Mucosa of rectum (tissue), 2 donors: ENCODE measurements at regions not wholly inside any gene's neighbourhood (a gene's known extent, or its start where the extent isn't known, plus 50 kb on each side); places are given as distances from the start of the nearest gene placed in this dataset.

ENCODE experiments used
- H3K27ac ChIP-seq, 2 donors: one replicate each; pipeline ENCODE4 v1.7.0; 2013; ENCODE audit warnings: inconsistent platforms in 2 of 2, low read depth in 2 of 2, low read length in 2 of 2
- H3K27me3 ChIP-seq, 2 donors: one replicate each; pipeline ENCODE4 v1.7.0; 2013; ENCODE audit warnings: low read length in 2 of 2; ENCODE audit not compliant: control insufficient read depth in 2 of 2, insufficient read depth in 2 of 2
- H3K36me3 ChIP-seq, 2 donors: one replicate each; pipeline ENCODE4 v1.7.0; 2013; ENCODE audit warnings: low read length in 2 of 2; ENCODE audit not compliant: control insufficient read depth in 2 of 2, insufficient read depth in 2 of 2
- H3K4me1 ChIP-seq, 2 donors: one replicate each; pipeline ENCODE4 v1.7.0; 2013; ENCODE audit warnings: low read length in 2 of 2, mild to moderate bottlenecking in 1 of 2; ENCODE audit not compliant: control insufficient read depth in 2 of 2, insufficient read depth in 2 of 2
- H3K4me3 ChIP-seq, 2 donors: one replicate each; pipeline ENCODE4 v1.7.0; 2013; ENCODE audit warnings: low read length in 2 of 2
- H3K9ac ChIP-seq, 2 donors: one replicate each; pipeline ENCODE4 v1.7.0; 2013; ENCODE audit warnings: low read length in 2 of 2, low read depth in 1 of 2, mild to moderate bottlenecking in 1 of 2
- H3K9me3 ChIP-seq, 2 donors: one replicate each; pipeline ENCODE4 v1.7.0; 2013; ENCODE audit warnings: low read length in 2 of 2; ENCODE audit not compliant: control insufficient read depth in 2 of 2
- donor health status: healthy.
- donor health status: Normal muscosa, but diverticular disease.

DNA sequence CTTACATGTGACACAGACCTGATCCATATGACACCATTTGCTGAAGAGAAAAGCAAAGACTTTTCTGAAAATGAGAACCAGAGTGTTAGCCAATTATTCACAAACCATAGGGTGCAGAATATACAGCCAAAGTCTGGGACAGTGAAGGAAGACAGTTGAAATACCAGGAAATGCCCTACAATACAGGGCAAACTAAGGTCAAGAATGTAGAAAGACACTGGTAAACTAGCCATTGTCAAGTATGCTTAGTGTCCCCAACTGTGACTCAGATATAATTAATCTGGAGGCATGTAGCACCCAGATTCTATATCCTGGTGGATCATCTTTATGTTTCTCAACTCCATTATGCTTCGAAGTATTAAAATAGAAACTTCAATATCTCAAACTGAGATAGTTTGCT, 200.9 kb upstream of the FSTL5 start:
- Histone ChIP-seq H3K9me3 (no peaks in the 10 kb centered on the region), H3K4me3 (no peak overlapping the region), H3K27me3 (no peaks in the 10 kb centered on the region), H3K4me1 (no peaks in the 10 kb centered on the region), H3K9ac (no peak overlapping the region), H3K27ac (no peak overlapping the region), H3K36me3 (no peaks in the 10 kb centered on the region)

DNA sequence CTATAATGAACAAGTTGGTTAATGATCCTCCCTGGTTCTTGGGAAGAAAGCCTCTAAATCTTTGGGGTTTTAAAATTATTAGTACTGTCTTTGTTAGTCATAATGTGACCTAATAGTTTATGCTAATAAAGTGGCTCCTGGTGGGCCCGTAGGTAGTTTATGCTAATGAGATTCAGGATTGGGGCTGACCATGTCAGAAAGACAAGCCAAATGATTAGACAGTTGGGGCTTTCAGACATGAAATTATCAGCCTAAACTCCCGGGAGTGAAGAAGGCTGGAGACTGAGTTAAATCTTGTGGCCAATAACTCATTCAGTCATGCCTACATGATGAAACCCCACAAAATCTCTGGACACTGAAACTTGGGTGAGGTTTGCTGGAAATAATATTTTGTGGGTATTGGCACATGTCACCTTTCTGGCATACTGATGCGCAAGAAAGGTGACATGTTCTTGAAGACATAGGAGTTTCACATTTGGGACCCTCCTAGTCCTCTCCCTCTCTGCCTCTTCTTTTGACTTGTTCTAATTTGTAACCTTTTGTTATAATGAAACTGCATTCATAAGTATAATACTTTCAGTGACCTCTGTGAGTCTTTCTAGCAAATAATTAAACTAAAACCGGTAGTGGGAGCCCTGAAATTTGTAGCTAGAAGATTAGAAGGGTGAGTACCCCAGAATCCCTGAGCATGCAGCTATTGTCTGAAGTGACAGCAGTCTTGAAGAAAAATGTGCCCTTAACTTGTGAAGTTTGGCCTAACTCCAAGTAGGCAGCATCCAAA, 196.8 kb upstream of the FSTL5 start:
- Histone ChIP-seq H3K27ac (no peak overlapping the region), H3K9me3 (no peaks in the 10 kb centered on the region), H3K9ac (no peak overlapping the region), H3K4me3 (no peak overlapping the region), H3K4me1 (no peaks in the 10 kb centered on the region), H3K36me3 (no peaks in the 10 kb centered on the region), H3K27me3 (no peaks in the 10 kb centered on the region)

DNA sequence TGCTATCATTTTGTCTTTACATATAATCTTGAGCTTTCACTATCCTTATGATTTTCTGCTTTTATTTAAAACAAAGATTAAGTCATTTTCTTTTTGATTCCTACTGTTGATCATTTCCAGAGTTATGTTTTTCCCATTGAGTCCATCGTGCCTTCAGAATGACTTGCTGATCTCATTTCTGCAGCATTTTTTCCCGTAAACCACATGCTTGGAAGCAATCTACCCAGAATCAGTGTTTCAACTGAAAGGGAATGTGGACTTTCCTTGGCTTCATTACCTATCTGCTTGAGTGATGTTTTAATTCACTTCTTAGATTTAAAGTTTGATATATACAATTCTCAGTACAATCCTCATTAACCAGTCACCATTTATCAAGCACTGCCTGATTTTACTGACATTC, 192.4 kb upstream of the FSTL5 start:
- no peak overlapping the region for H3K4me3 ChIP-seq
- H3K27me3 ChIP-seq: no peaks in the 10 kb centered on the region
- no peak overlapping the region for H3K9ac ChIP-seq
- H3K4me1 ChIP-seq: no peaks in the 10 kb centered on the region
- H3K9me3 ChIP-seq: no peaks in the 10 kb centered on the region
- H3K36me3 ChIP-seq: no peaks in the 10 kb centered on the region
- no peak overlapping the region for H3K27ac ChIP-seq

DNA sequence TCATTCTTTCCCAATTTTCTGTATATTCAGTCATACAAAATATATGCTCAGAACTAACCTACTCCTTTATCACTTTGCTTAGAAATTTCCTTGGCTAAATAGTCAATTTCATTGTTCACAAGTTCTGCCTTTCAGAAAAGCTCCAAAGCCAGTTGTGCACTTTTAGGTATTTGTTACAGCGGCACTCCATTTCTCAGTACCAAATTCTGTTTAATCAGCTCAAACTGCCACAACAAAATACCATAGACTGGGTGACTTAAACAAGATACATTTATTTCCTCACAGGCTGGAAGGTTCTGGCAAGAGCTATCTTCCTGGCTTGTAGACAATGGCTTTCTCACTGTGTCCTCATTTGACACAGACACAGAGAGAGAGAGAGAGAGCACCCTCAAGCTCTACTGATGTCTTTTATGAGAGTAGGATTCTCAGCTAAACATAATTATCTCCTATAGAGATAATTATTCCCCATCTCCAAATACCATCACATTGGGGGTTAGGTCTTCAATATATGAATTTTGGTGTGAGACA, 188.8 kb upstream of the FSTL5 start:
- H3K4me1 ChIP-seq: no peaks in the 10 kb centered on the region
- no peaks in the 10 kb centered on the region for H3K9me3 ChIP-seq
- H3K9ac ChIP-seq: no peak overlapping the region
- H3K27me3 ChIP-seq: no peaks in the 10 kb centered on the region
- H3K4me3 ChIP-seq: no peak overlapping the region
- H3K36me3 ChIP-seq: no peaks in the 10 kb centered on the region
- H3K27ac ChIP-seq: no peak overlapping the region

DNA sequence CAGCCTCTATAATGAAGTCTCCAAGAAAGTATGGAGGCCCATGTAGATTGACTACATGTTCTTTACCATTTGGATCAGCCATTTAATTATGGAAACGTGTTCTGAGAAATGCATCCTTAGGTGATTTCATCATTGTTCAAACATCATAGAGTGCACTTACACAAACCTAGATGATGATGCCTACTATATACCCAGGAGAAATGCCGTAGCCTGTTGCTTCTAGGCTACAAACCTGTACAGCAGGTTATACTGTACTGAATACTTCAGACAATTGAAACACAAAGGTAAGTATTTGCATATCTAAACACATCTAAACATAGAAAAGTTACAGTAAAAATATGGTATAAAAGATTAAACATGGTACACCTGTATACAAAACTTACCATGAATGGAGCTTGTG, 186.5 kb upstream of the FSTL5 start:
- Histone ChIP-seq H3K27ac (no peak overlapping the region), H3K27me3 (no peaks in the 10 kb centered on the region), H3K9ac (no peak overlapping the region), H3K9me3 (no peaks in the 10 kb centered on the region), H3K4me3 (no peak overlapping the region), H3K36me3 (no peaks in the 10 kb centered on the region), H3K4me1 (no peaks in the 10 kb centered on the region)

DNA sequence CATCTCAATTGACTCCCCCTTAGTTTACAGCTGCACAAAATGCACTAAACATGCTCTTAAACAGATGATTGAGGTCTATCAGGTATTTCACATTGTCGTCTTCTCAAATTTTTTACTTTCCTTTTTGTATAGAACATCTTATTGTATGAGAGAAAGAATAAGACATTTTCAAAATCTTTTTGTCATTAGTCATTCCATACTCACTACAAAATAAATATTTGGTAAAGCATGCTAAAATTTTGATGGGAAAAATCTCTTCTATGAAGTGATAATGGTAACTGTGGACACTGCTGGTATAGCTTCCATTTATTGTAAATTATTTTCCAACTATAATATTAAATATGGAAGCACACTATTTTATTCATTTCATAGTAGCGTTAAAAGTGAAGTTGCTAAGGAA, 185.6 kb upstream of the FSTL5 start:
- H3K9ac ChIP-seq: no peak overlapping the region
- no peaks in the 10 kb centered on the region for H3K4me1 ChIP-seq
- no peak overlapping the region for H3K4me3 ChIP-seq
- no peaks in the 10 kb centered on the region for H3K36me3 ChIP-seq
- no peaks in the 10 kb centered on the region for H3K27me3 ChIP-seq
- H3K9me3 ChIP-seq: no peaks in the 10 kb centered on the region
- no peak overlapping the region for H3K27ac ChIP-seq

DNA sequence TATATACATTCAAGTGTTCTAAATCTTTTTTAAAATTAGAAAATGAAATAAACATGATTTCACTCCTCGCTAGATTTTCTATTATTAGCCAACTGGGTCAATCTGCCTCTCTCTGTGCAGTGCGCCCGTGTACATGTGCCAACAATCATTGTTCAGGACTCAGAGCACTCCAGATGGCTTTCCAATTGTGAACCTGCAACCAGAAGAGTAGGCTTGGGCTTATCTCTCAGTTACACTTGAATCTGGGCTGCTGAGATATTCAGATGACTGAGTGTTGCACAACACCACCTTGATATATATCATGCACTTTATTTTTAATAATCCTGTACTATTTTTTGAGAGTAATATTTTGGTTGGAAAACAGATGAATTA, 184.0 kb upstream of the FSTL5 start:
- no peak overlapping the region for H3K27ac ChIP-seq
- no peak overlapping the region for H3K4me3 ChIP-seq
- no peaks in the 10 kb centered on the region for H3K4me1 ChIP-seq
- no peak overlapping the region for H3K9ac ChIP-seq
- no peaks in the 10 kb centered on the region for H3K27me3 ChIP-seq
- H3K9me3 ChIP-seq: no peaks in the 10 kb centered on the region
- H3K36me3 ChIP-seq: no peaks in the 10 kb centered on the region

DNA sequence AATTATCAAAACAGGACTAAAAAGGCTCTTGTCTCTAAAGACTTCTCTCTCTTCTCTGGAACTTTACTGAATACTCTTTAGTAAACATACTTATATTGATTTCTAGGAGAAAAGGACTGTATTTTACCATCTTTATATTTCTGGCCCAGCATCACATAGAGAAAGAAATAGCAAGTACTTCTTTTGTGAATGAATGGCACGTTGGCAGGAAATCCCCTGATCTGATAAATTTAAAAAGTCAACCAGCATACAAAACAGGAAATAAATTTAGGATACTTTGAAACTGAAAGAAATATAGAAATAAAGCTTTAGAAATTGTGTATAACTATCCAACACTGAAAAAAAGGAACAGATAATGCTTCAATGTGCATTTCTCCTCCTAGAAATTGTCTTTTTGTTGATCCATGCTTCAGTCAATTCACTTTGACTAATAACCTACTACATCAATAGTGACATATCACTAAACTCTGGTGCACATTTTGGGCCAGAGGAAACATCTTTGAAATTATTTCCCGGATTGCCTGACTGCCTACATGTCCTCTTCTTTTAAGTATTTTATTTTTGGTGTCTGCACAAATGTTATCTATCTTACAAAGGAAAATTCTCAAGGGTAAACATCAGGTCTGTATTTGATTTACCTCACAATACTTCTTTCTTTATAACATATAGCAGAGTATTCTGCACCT, 183.5 kb upstream of the FSTL5 start:
- no peaks in the 10 kb centered on the region for H3K9me3 ChIP-seq
- no peaks in the 10 kb centered on the region for H3K27me3 ChIP-seq
- H3K4me3 ChIP-seq: no peak overlapping the region
- H3K4me1 ChIP-seq: no peaks in the 10 kb centered on the region
- H3K27ac ChIP-seq: no peak overlapping the region
- no peaks in the 10 kb centered on the region for H3K36me3 ChIP-seq
- H3K9ac ChIP-seq: no peak overlapping the region

DNA sequence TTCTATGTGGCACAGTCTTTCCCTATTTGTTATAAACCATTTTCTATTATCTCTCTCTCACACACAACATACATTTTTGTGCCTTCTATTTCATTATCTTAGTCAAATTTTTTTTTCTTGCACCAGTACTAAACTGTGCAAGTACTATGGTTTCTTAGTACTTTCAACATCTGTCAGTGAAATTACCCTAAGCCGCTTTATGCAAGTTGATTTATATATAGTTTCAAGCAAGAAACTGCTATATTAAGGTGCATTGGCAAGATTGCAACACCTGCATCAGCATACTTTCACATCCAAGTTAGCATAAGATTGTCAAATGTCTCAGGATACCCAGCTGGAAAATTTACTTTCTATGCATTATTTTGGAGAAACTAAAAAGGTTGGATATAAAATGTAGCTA, 180.2 kb upstream of the FSTL5 start:
- H3K9me3 ChIP-seq: no peaks in the 10 kb centered on the region
- H3K27me3 ChIP-seq: no peaks in the 10 kb centered on the region
- no peak overlapping the region for H3K27ac ChIP-seq
- H3K4me3 ChIP-seq: no peak overlapping the region
- H3K36me3 ChIP-seq: no peaks in the 10 kb centered on the region
- H3K9ac ChIP-seq: no peak overlapping the region
- no peaks in the 10 kb centered on the region for H3K4me1 ChIP-seq

DNA sequence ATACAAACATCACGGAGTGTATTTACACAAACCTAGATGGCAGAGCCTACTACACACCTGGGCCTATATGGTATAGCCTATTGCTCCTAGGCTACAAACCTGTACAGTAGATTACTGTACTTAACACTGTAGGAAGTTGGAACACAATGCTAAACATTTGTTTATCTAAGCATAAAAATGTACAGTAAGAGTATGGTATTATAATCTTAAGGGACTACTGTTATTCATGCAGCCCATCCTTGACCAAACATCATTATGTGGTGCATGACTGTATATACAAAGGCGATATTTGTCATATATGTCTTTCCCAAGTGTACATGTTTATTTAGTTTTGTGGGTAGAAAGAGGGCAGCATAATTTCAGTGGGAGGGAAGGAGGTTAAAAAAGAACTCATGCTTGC, 177.7 kb upstream of the FSTL5 start:
- no peaks in the 10 kb centered on the region for H3K9me3 ChIP-seq
- H3K36me3 ChIP-seq: no peaks in the 10 kb centered on the region
- H3K27ac ChIP-seq: no peak overlapping the region
- no peaks in the 10 kb centered on the region for H3K27me3 ChIP-seq
- H3K4me1 ChIP-seq: no peaks in the 10 kb centered on the region
- no peak overlapping the region for H3K9ac ChIP-seq
- no peak overlapping the region for H3K4me3 ChIP-seq
